GM10266 (cell line): ENCODE measurements at regions not wholly inside any gene's neighbourhood (a gene's known extent, or its start where the extent isn't known, plus 50 kb on each side); places are given as distances from the start of the nearest gene placed in this dataset.
"Not testable (repeated sequence)": the region's sequence is repeated elsewhere in the genome, so short reads cannot be mapped to it uniquely, and the experiment has no call there.

Experiments used
- DNase-seq: peaks from one replicate; pipeline ENCODE4 v3.0.0; 2012; ENCODE audit errors: extremely low spot score
- TF ChIP-seq, protein P1 (sequence below): IDR thresholded peaks from 2 replicates; pipeline ENCODE4 v1.5.1; 2012; ENCODE audit warnings: mild to moderate bottlenecking, low read depth; ENCODE audit not compliant: control insufficient read depth, insufficient read depth; ENCODE audit errors: missing control alignments

- DNase-seq = no peak
- TF ChIP-seq, protein P1, sequence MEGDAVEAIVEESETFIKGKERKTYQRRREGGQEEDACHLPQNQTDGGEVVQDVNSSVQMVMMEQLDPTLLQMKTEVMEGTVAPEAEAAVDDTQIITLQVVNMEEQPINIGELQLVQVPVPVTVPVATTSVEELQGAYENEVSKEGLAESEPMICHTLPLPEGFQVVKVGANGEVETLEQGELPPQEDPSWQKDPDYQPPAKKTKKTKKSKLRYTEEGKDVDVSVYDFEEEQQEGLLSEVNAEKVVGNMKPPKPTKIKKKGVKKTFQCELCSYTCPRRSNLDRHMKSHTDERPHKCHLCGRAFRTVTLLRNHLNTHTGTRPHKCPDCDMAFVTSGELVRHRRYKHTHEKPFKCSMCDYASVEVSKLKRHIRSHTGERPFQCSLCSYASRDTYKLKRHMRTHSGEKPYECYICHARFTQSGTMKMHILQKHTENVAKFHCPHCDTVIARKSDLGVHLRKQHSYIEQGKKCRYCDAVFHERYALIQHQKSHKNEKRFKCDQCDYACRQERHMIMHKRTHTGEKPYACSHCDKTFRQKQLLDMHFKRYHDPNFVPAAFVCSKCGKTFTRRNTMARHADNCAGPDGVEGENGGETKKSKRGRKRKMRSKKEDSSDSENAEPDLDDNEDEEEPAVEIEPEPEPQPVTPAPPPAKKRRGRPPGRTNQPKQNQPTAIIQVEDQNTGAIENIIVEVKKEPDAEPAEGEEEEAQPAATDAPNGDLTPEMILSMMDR = no peak
Observed at GRCh38 chr6:115467726-115468125, 593.0 kb downstream of the FRK start.

DNA sequence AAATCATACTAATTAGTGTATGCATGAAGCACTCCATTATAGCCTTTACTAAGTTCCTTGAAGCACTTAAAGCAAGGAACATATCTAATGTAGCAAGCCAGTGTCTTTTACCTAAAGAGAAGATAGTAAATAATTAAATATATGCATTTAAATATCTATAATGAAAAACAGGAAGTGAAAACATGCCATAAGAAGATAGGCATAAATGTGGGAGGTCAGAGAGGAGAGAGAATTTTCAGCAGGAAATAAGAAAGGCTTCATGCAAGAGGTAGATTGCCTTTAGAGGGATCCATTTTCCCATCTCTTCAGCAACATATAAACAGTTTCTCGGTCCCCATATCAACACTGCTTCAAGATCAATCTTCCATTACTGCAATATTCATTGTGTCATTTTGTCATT, 599.8 kb downstream of the FRK start:
- TF ChIP-seq, protein P1 = no peak
- DNase-seq = no peak

DNA sequence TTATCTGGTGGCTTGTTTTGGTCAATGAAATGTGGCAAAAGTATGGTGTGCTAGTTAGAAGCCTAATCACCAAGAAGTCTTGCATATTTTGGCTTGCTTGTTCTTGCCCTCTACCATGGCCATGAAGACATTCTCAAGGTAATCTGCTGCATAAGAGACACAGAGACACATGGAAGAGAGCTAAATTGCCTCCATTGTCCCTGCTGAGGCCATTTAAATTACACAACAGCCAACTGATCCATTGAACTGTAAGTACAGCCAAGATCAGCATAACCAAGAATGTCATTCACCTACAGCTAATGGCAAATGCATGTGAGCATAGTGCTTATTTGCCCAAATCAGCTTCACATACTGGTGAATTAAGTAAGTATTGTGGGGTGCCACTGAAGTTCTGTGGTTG, 603.8 kb downstream of the FRK start:
- no peak for DNase-seq
- TF ChIP-seq, protein P1 = no peak

GRCh38 chr6:115443825-115444478, 616.7 kb downstream of the FRK start:
- no peak for DNase-seq
- TF ChIP-seq, protein P1 = no peak

GRCh38 chr6:115442323-115442722, 618.4 kb downstream of the FRK start:
- TF ChIP-seq, protein P1 = no peak
- DNase-seq = no peak

DNA sequence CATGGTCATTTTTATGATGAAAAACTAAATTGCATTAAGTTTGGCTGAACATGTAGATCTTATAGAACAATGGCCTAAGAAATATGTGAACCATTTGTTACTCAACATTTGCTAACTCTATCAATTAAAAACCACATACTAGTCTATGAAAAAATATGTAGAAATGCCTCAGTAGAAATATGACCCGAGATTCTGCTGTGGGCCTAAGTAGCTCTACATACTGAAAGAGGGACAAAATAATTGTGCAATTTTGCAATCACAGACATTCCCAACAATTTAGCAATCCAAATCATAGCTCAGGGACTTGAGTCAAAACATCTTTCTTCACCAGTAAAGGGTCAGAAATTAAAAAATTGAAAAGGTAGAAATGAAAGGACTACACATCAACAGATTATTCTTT, 619.0 kb downstream of the FRK start:
- TF ChIP-seq, protein P1 = no peak

DNA sequence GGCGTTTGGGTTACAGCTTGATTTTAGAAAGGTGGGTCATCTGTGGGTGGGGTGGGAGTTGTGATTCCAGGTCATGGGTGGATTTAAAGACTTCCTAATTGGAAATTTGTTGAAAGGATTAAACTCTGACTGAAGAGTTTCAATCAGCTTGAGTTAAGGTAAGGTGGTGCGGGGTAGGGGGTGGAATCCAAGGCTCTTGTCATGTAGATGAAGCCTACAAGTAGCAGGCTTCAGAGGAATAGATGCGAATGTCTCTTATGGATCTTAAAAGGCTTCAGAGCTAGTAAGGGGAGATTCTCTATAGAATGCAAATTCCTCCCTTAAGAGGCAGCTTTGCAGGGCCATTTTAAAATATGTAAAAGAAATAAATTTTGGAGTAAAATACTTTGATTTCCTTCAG, 645.3 kb downstream of the FRK start:
- DNase-seq = no peak
- TF ChIP-seq, protein P1 = no peak

More for the DNA sequence above, 619.0 kb downstream of the FRK start:
- no peak for DNase-seq

- DNase-seq = not testable (repeated sequence)
Observed at GRCh38 chr6:115414916-115415315, 645.8 kb downstream of the FRK start.
